AG09319 (cell line): ENCODE measurements at regions not wholly inside any gene's neighbourhood (a gene's known extent, or its start where the extent isn't known, plus 50 kb on each side); places are given as distances from the start of the nearest gene placed in this dataset.

Experiments
- DNase-seq: peaks from one replicate; pipeline ENCODE4 v3.0.0-alpha.2; 2010; ENCODE audit warnings: low read depth; ENCODE audit errors: extremely low read depth
- TF ChIP-seq, protein P1 (sequence below): IDR thresholded peaks from 2 replicates; pipeline ENCODE4 v1.5.1; 2011; ENCODE audit warnings: low read depth, mild to moderate bottlenecking, inconsistent platforms, low read length, moderate library complexity

DNA sequence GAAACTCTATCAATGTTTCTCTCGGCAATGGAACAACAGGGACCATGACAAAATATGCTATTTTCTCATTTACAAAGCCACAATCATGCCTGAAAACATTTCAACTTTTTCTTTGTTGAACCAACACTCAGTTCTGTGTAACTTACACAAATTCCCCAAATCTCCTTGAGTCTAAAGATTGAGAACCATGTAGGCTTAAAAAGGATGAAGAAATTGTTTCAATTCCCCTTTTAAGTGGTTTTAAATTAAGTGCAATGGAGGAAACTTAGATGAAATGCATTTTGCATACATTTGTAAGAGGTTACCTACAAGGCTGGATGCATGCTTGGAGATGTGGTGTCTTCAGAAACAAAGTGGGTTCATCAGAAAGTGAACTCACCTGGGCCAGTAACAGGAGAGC, 566.4 kb upstream of the CDH11 start:
- no peak for DNase-seq
- TF ChIP-seq, protein P1, sequence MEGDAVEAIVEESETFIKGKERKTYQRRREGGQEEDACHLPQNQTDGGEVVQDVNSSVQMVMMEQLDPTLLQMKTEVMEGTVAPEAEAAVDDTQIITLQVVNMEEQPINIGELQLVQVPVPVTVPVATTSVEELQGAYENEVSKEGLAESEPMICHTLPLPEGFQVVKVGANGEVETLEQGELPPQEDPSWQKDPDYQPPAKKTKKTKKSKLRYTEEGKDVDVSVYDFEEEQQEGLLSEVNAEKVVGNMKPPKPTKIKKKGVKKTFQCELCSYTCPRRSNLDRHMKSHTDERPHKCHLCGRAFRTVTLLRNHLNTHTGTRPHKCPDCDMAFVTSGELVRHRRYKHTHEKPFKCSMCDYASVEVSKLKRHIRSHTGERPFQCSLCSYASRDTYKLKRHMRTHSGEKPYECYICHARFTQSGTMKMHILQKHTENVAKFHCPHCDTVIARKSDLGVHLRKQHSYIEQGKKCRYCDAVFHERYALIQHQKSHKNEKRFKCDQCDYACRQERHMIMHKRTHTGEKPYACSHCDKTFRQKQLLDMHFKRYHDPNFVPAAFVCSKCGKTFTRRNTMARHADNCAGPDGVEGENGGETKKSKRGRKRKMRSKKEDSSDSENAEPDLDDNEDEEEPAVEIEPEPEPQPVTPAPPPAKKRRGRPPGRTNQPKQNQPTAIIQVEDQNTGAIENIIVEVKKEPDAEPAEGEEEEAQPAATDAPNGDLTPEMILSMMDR: no peak

DNA sequence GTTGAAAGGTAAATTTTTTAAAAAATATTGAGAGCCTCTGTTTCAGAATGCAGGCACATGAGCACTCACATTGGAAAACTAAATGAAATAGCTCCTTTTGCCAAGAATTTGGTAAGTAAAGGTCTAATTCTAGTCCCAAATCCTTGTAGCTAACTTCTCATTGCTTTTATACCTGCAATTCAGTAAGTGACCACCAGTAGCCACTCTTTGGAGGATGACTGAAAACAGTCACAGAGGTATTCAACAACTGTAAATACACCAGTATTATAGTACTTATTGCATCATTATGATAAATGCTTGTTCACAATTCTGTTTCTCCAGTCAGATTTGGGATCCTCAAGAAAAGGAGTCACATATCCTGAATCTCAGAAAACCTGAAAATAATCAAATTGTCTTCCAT, 562.4 kb upstream of the CDH11 start:
- TF ChIP-seq, protein P1: peak; percentile 13
- DNase-seq: no peak

DNA sequence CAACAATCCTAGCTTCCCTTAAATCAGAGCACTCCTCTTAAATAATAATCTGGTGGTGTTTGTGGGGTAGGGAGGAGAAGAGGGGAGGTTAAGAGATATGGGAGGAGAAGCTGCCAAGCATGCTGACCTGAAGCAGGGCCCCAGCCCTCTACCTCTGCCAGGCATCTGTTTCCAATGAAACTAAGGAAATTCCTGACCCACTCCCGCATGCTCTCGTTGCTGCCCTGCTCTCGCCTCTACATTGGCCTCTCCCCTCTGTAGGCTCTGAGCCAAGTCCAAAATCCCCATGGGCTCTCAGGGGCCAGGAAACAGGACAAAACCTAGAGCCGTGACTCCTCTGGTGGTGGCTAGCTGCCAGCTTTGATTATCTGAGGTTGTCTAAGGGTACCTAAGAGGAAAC, 559.5 kb upstream of the CDH11 start:
- TF ChIP-seq, protein P1: no peak
- no peak for DNase-seq

- TF ChIP-seq, protein P1: no peak
- no peak for DNase-seq
Observed at GRCh38 chr16:65679785-65680184, 557.9 kb upstream of the CDH11 start.

- TF ChIP-seq, protein P1: no peak
- no peak for DNase-seq
Observed at GRCh38 chr16:65675161-65675560, 553.3 kb upstream of the CDH11 start.

GRCh38 chr16:65672960-65673359, 551.1 kb upstream of the CDH11 start:
- TF ChIP-seq, protein P1: no peak
- no peak for DNase-seq

- TF ChIP-seq, protein P1: no peak
- no peak for DNase-seq
Observed at GRCh38 chr16:65671071-65671470, 549.2 kb upstream of the CDH11 start.
